ENCODE measurements at regions not wholly inside any gene's neighbourhood (a gene's known extent, or its start where the extent isn't known, plus 50 kb on each side); places are given as distances from the start of the nearest gene placed in this dataset.

GRCh38 chr2:47269316-47270232 is 93.3 kb upstream of the CALM2 start:
- TF ChIP-seq CTCF (IDR thresholded peaks at IDR 0.05; ENCODE audit: low read length), result no peak
- no peak for TF ChIP-seq EZH2 (optimal IDR thresholded peaks at IDR 0.05; ENCODE audit: low read depth, low read length)
